Fibroblast of pulmonary artery (primary cell): ENCODE measurements at regions not wholly inside any gene's neighbourhood (a gene's known extent, or its start where the extent isn't known, plus 50 kb on each side); places are given as distances from the start of the nearest gene placed in this dataset.

ENCODE experiments used
- DNase-seq: peaks from one replicate; pipeline ENCODE4 v3.0.0-alpha.2; 2010; ENCODE audit warnings: low read depth
- H3K4me3 ChIP-seq: replicated peaks from 2 replicates; pipeline ENCODE4 v1.5.1; 2011; ENCODE audit warnings: low read depth, mild to moderate bottlenecking, control low read depth, low read length, moderate library complexity
- CTCF ChIP-seq: IDR thresholded peaks from 2 replicates; pipeline ENCODE4 v1.5.1; 2011; ENCODE audit warnings: mild to moderate bottlenecking, control low read depth, low read length, inconsistent platforms; ENCODE audit errors: missing control alignments

DNA sequence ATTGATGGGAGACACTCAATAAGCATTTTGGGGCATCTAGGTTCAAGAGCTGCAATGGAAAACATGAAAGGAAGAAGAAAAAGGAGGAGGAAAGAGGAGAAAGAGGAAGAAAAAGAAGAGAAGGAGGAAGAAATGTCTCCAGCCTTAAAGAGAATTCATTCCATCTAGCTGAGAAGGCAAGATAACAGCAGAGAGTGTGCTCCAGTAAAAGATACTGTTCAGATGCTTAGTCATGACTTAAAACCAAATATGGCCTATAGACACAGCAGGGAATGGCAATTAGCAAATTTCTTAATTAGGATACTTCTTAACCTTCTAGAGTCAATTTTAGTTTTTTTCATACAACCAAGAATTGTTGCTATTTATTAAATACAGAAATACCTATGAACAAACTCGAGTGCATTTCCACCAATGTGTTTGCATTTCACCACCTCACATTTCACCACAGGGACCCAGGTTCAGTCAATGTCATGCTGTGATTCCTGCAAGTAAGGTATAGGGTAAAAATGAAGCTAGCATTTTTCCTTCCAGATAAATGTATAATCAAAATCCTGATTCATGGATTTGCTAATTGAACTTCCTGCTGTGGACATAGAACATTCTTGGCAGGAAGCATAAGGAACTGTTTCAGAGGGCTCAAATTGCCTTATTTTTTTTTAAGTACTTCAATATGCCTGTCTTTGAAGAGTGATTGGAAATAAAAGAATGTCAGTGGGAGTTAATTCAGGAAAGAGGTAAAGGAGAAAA, 177.8 kb downstream of the RPS29 start:
- peak; percentile 17 for DNase-seq
- TF ChIP-seq CTCF = no peak
- no peak overlapping the region for H3K4me3 ChIP-seq

- peak; percentile 69 for DNase-seq
- TF ChIP-seq CTCF = no peak
- no peak overlapping the region for H3K4me3 ChIP-seq
Measured at GRCh38 chr14:49405291-49405690, 180.9 kb downstream of the RPS29 start.

- no peak overlapping the region for H3K4me3 ChIP-seq
- TF ChIP-seq CTCF = no peak
- no peak for DNase-seq
Measured at GRCh38 chr14:49401373-49401772, 184.8 kb downstream of the RPS29 start.

GRCh38 chr14:49396801-49397200, 189.4 kb downstream of the RPS29 start:
- DNase-seq = no peak
- no peak overlapping the region for H3K4me3 ChIP-seq
- TF ChIP-seq CTCF = no peak

DNA sequence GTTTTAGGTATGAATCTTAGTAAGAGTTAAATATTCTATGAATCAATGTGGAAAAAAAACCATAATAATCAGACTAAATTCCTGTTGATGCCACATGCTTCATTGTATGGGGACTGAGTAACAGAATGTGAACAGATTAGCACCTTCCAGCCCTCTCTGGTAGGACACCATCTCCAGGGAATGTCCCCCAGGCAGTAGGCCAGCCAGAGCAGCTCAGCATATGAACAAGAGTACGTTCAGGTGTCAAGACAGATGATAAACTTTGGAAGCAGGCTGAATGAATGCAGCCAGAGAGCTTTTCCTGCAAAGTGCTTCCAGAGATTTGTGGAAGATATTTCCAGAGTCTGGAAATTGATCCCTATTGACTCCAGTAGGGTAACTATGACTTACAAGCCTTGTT, 204.4 kb downstream of the RPS29 start:
- H3K4me3 ChIP-seq = no peak overlapping the region
- no peak for DNase-seq
- no peak for TF ChIP-seq CTCF

DNA sequence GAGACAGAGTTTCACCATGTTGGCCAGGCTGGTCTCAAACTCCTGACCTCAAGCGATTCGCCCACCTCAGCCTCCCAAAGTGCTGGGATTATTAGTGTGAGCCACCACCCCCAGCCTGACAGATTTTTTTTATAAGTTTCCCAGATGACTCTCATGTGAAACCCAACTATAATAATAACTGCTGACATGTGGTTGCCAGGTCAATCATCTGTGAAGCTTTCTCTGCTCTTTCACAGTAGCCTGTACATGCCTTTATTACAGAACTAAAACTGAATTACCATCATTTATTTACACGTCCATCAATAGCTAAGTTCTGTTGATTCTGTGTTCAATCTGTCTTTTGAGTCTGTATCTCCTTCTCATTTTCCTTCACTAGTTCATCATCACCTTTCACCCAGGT, 218.5 kb downstream of the RPS29 start:
- no peak overlapping the region for H3K4me3 ChIP-seq
- DNase-seq = no peak
- no peak for TF ChIP-seq CTCF

DNA sequence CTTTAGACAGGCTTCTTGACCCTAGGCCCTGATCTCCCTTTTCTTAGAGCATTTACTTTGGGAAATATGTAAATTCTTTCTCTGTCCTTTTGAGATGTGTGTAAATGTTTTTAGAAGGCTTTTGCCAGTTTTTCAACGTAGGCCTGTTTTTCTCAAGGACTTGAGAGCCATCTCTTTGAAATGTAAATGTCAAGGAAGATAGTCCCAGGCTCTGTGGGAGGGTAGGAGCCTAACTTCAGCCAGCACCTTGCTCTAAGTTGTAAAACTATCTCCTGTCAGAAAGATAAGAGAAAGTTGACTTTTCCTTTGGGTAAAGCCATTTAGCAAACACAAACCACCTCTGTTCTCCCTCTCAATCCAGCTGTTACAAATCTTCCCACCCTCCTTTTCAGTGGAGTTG, 219.8 kb downstream of the RPS29 start:
- DNase-seq = no peak
- no peak overlapping the region for H3K4me3 ChIP-seq
- no peak for TF ChIP-seq CTCF
